ENCODE measurements at regions not wholly inside any gene's neighbourhood (a gene's known extent, or its start where the extent isn't known, plus 50 kb on each side); places are given as distances from the start of the nearest gene placed in this dataset.

DNA sequence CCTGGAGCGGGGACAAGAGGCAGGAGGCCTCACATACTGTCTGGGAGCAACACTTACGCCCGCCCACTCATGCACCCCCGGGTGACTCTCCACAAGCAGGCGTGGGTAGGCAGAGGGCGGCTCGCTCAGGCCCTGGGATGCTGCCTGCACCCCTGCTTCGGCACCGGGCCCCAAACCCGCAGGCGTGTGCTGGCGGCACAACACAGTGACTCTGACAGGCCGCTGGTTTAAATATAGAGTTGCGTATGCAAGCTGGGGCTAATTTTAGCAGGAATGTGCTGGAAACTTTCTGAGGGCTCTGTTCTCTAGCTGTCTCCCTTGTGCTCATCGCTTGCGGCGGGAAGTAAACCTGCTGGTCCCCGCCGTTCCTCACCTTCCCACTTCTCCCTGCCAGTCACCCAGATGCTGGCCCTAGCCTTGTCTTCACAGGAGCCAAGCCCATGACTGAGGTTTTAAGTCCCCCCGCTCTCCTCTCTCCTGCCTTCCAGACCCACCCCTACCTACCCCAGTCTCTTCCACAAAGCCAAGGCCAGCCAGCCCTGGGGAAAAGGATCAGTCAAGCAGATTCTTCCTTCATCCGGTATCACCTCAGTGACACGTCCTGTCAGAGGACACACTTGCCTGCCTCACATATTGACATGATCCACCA is 94.5 kb upstream of the FOXP4 start:
- DNase-seq, result no peak

DNA sequence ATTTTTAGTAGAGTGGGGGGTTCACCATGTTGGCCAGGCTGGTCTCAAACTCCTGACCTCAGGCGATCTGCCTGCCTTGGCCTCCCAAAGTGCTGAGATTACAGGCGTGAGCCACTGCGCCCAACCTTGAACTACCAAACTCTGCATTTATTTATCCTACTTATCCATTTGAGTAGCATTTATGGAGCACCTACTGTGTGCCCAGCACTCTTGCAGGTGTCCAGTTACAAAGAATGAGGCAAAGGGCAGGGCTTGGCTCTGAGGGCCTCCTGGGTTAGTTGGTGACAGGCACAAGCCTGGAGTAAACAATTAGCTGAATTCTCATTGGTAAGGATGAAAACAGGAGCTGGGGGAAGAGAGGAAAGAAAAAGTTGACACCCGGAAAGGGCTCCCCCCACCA is 93.4 kb upstream of the FOXP4 start:
- DNase-seq, result no peak

GRCh38 chr6:41453244-41453643 is 92.9 kb upstream of the FOXP4 start:
- DNase-seq, result no peak

GRCh38 chr6:41454189-41454789 is 91.9 kb upstream of the FOXP4 start:
- no peak for DNase-seq

DNA sequence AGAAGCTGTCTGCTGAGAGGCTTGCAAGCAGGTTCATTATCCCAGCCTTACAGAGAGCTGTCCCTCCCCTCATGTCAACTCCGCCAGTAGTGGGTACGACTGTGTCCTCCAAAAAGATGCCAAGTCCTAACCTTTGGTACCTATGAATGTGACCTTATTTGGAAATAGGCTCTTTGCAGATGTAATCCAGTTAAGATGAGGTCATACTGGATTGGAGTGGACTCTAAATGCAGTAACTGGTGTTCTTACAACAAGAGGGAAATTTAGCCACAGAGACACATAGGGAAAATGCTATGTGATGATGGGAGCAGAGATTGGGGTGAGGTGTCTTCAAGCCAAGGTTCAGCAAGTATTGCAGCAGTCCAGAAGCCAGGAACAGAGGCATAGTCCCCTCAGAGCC is 90.8 kb upstream of the FOXP4 start:
- no peak for DNase-seq

DNA sequence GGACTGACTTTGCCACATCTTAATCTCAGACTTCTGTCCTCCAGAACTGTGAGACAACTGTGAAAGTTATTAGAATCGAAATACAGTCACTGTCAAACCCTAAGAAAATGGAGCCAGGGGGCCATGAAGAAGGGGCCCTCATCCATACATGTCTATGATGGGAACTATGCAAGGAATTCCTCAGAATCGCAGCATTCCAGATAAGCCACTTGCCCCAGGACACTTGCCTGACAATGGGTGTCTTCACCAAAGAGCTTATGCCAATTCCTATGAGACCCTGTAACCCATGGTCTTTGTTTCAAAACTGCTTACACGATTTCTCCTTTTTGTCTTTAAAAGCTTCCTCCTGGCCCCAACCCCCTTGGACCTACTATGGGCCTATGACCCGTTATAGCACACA is 90.4 kb upstream of the FOXP4 start:
- DNase-seq, result no peak

GRCh38 chr6:41457303-41457670 is 88.9 kb upstream of the FOXP4 start:
- no peak for DNase-seq

- no peak for DNase-seq
Observed at GRCh38 chr6:41459738-41460137, 86.4 kb upstream of the FOXP4 start.

- no peak for DNase-seq
Observed at GRCh38 chr6:41460742-41461336, 85.3 kb upstream of the FOXP4 start.

DNA sequence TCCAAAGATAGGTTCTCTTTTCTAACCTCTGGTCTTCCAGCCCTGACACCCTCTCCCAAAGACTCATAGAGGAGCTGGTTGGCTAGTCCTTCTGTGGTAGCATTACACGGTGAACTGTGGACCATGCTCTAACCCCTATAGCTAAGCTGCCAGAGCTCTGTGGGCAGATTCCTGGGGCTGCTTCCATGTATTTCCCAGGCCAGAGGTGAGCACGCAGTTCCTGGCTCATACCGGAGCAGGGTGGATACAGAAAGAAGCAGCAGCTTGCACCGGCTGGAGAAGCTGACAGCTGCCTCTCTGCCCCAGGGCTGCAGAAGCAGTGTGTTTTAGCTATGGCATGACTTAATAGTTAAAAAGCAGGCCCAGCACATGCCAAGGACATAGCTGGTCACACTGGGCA is 84.1 kb upstream of the FOXP4 start:
- DNase-seq, result no peak

- DNase-seq, result peak; percentile 27 to 41
Observed at GRCh38 chr6:41463062-41463930, 82.9 kb upstream of the FOXP4 start.

DNA sequence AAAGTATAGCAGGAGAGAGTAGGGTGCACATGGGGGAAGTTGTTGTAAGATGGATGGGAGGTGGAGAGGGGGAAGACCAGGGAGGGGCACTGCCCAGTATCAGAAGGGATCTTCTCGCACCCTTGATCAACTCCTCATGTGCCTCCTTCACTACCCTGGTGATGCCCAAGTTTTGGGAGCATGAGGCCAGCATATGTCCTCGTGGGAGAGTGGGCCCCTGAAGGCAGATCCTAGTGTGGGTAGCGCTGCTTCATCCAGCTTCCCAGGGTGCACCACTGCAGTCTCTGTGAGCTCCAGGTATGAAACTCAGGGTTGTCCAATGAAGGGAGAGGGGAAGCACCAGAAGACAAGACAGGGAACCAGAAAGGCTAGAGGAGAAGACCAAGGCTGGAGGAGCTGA is 82.2 kb upstream of the FOXP4 start:
- no peak for DNase-seq

- DNase-seq, result no peak
Observed at GRCh38 chr6:41464481-41464880, 81.7 kb upstream of the FOXP4 start.

DNA sequence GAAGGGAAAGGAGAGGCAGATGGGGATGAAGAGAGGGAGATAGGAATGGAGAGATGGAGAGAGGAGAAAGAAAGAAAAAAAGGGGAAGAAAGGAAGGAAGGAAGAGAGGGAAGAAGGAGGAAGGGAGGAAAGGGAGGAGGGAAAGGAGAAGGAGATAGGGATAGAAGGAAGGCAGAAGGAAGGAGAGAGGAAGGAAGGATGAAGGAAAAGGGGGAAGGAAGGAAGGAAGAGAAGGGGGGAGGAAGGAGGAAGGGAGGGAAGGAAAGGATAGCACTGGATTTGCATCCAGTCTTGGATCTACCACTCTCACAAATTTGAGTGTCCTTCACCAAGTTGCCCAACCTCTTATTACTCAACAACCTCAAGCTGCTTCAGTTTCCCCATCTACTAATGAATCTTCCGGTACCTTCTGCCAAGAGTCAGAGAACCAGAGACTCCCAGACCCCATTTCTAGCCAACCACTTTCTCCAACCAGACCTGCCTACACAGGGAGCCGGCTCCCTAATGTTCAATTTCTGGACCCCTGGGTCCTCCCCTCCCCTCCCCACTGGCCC is 79.7 kb upstream of the FOXP4 start:
- DNase-seq, result no peak

- DNase-seq, result no peak
Observed at GRCh38 chr6:41467061-41467460, 79.1 kb upstream of the FOXP4 start.

GRCh38 chr6:41467627-41468404 is 78.4 kb upstream of the FOXP4 start:
- no peak for DNase-seq

- DNase-seq, result no peak
Observed at GRCh38 chr6:41469156-41470028, 76.8 kb upstream of the FOXP4 start.

DNA sequence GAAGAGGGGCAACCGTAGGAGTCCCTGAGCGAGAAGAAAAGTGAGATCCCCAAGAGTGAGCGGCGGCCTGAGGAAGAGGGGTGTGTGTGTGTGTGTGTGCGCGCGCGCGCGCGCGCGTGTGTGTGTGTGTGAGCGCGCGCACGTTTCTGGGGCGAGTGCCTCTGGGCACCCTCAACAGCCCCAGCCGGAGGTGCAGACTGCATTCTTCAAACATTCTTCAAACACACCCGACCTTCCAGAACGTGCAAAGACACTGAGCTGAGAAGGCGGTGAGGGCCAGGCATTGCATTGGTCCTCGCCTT is 76.2 kb upstream of the FOXP4 start:
- DNase-seq, result peak; percentile 7 to 16

- DNase-seq, result peak; percentile 13 to 25
Observed at GRCh38 chr6:41470331-41471063, 75.7 kb upstream of the FOXP4 start.

- DNase-seq, result no peak
Observed at GRCh38 chr6:41471064-41471895, 74.9 kb upstream of the FOXP4 start.

Measured in activated CD4-positive, alpha-beta T cell treated with anti-CD3 and anti-CD28 coated beads, Interleukin-2, amount 50 U/mL, for 48 hours (primary cell).